ENCODE measurements at regions not wholly inside any gene's neighbourhood (a gene's known extent, or its start where the extent isn't known, plus 50 kb on each side); places are given as distances from the start of the nearest gene placed in this dataset.
"Not testable (repeated sequence)": the region's sequence is repeated elsewhere in the genome, so short reads cannot be mapped to it uniquely, and the experiment has no call there.

- no peak for DNase-seq (ENCODE audit: low read depth)
These were observed 187.2 kb downstream of the NFKBIZ start for GRCh38 chr3:102036472-102036871.

DNA sequence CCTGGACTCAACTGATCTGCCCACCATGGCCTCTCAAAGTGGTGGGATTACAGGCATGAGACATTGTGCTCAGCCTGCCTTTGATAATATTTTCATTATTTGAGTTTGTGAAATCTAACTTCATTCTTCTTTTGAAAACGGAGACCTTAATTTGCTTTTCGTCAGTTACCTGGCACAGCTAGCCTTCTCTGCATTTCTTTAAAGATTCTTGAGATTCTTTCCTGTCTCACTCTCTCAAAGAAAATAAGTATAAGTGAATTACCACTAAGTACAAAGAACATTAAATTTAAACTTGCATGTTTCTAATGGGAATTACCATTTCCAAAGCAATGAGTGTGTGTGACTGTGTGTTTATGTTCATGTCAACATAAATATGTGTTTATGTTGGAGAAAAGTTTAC is 187.9 kb downstream of the NFKBIZ start:
- DNase-seq (ENCODE audit: low read depth), result no peak

DNA sequence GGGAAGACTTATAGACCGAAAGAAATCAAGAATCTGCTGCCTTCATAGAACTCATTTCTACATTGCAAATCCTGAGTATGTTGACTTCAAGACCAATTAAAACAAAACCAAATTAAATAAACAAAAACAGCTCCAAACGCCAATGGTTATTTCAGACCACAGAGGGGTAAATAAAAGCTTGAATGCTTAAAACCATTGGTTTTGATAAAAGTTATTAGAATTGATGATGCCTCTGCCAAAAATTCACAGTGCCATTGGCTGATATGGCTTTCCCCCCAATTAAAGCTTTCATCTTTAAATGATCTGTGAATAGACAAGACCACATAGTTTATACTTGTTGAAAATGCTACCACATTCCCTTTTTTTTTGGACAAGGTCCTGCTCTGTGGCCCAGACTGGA is 188.5 kb downstream of the NFKBIZ start:
- no peak for DNase-seq (ENCODE audit: low read depth)

GRCh38 chr3:102038477-102039142 is 189.3 kb downstream of the NFKBIZ start:
- DNase-seq (ENCODE audit: low read depth), result no peak

GRCh38 chr3:102040144-102040543 is 190.8 kb downstream of the NFKBIZ start:
- DNase-seq (ENCODE audit: low read depth), result not testable (repeated sequence)

DNA sequence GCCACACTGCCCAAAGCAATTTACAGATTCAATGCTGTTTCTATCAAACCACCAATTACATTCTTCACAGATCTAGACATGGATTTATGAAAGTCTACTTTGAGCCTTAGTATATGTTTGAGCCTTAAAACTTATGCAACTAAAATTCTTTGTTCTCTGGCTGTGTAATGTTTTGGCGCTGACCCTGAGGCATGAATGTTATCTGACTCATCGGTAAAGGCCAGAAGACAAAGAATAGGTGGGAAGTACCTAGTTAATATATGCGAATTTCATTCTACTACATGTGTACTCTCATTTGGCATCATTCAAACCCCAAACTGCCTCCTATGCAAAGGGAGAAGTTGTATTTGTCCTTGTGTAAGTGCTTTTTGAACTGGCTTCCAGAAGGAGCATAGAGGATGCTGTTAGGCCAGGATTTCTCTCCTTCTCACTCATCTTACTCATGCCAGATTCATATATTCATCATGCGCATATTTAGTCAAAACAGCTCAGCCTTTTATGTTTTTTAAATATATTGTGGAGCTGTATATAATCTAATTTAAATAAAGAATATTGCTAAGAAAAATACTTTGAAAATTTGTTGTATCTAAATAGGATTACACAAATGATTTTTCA is 204.2 kb downstream of the NFKBIZ start:
- DNase-seq (ENCODE audit: low read depth), result peak; percentile 61

GRCh38 chr3:102054543-102055080 is 205.3 kb downstream of the NFKBIZ start:
- no peak for DNase-seq (ENCODE audit: low read depth)

DNA sequence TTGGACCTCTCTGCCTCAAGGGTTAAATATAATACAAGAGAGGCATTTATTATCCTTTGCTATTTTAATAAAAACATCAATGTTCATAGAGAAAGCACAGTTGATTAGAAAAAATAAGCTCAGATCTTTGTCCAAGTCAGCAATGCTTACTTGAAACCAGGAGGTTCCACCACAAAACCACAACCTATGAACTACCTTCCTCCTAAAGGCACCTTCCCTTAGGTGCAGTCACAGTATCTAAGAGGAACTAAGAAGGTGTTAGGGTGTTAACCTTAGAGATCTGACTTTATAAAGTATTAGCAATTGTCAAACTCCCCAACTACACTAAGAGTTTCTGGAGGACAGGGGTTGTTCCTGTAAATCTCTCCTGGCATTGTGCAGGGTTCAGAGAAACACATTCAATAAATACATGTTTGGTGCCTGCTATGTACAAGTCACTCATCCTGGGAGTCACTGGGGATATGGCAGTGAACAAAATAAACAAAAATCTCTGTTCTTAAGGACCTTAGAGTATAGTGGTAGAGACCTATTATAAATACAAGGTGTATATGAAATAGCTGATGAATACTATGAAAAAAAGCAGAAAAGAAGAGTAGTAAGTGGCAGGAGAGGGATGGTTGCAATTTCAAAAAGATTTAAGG is 208.6 kb downstream of the NFKBIZ start:
- DNase-seq (ENCODE audit: low read depth), result no peak

GRCh38 chr3:102059145-102059943 is 210.0 kb downstream of the NFKBIZ start:
- DNase-seq (ENCODE audit: low read depth), result no peak

GRCh38 chr3:102060814-102061213 is 211.5 kb downstream of the NFKBIZ start:
- no peak for DNase-seq (ENCODE audit: low read depth)

- no peak for DNase-seq (ENCODE audit: low read depth)
These were observed 214.3 kb downstream of the NFKBIZ start for GRCh38 chr3:102063572-102063971.

GRCh38 chr3:102066470-102066869 is 217.2 kb downstream of the NFKBIZ start:
- DNase-seq (ENCODE audit: low read depth), result no peak

GRCh38 chr3:102068327-102068726 is 219.0 kb downstream of the NFKBIZ start:
- no peak for DNase-seq (ENCODE audit: low read depth)

- DNase-seq (ENCODE audit: low read depth), result no peak
These were observed 219.4 kb downstream of the NFKBIZ start for GRCh38 chr3:102068736-102069135.

GRCh38 chr3:102069211-102069662 is 219.9 kb downstream of the NFKBIZ start:
- DNase-seq (ENCODE audit: low read depth), result peak; percentile 65

DNA sequence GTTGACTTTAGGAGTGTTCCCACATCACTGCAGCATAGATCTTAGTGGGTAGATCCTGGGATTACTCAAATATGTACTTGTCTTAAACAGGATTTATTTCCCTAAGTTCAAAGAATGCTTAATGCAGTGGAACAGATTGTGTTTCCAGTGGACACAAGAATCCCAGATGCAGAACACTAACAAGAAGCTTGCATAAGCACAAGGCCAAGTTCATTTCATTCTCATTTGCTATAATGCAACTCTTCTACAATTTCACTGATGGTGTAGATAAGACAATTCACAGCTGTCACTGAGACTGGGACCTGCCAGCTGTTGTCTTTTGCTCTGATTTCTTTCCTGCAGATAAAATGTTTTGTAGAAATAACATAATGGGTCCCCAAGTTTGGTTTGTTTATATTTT is 225.6 kb downstream of the NFKBIZ start:
- DNase-seq (ENCODE audit: low read depth), result no peak

- DNase-seq (ENCODE audit: low read depth), result no peak
These were observed 229.1 kb downstream of the NFKBIZ start for GRCh38 chr3:102078401-102078800.

- DNase-seq (ENCODE audit: low read depth), result no peak
These were observed 229.8 kb downstream of the NFKBIZ start for GRCh38 chr3:102078854-102079808.

DNA sequence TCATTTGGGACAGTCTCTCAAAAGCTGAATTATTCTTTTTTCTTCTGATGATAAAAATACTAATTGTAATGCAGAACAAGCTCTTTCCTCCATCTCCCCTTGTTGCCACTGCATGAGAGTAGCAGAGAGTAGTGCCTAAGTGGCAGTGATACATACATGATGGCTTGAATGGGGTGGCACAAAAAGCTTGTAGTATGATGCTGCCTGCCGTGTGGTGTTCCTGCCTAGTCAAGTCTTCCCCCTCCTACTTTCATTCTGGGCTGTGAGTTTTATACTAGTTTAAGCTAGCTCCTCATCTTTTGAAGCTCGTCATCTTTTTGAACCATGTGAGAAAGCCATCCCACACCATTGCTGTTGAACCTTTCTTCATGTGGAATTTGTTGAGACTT is 230.5 kb downstream of the NFKBIZ start:
- DNase-seq (ENCODE audit: low read depth), result no peak

- no peak for DNase-seq (ENCODE audit: low read depth)
These were observed 232.4 kb downstream of the NFKBIZ start for GRCh38 chr3:102081572-102082289.

Measured in HS-5 (cell line).